ENCODE measurements at regions not wholly inside any gene's neighbourhood (a gene's known extent, or its start where the extent isn't known, plus 50 kb on each side); places are given as distances from the start of the nearest gene placed in this dataset.

GRCh38 chr10:130807721-130808120, 503.8 kb downstream of the TCERG1L start (continued):
- TF ChIP-seq ZNF462 (CRISPR knock-in tag; IDR thresholded peaks at IDR 0.05) (no peak), ZNF114 (CRISPR knock-in tag; IDR thresholded peaks at IDR 0.05) (no peak), NANOG (IDR thresholded peaks at IDR 0.05; ENCODE audit: borderline replicate concordance) (no peak)

- no peak for TF ChIP-seq ZNF114 (CRISPR knock-in tag; IDR thresholded peaks at IDR 0.05)
- no peak overlapping the region for H3K27ac ChIP-seq (ENCODE audit: low read depth)
- Mint-ChIP-seq H3K27me3 (ENCODE audit: insufficient read depth, low read depth, poor library complexity) (peaks cover 4% of the 10 kb centered on the region), H3K9me3 (peaks cover 89% of the 10 kb centered on the region), H3K36me3 (ENCODE audit: low read depth) (peaks cover 6% of the 10 kb centered on the region; the same call in 2 of the 3 replicates), H3K4me1 (peaks cover 8% of the 10 kb centered on the region; the same call in 2 of the 3 replicates), H3K27ac (no peak overlapping the region), H3K4me3 (no peak overlapping the region)
- no peaks in the 10 kb centered on the region for H3K27me3 ChIP-seq (ENCODE audit: insufficient read depth)
- no peak overlapping the region for H3K4me3 ChIP-seq
- no peaks in the 10 kb centered on the region for H4K20me1 ChIP-seq (replicated peaks; ENCODE audit: insufficient read depth)
- H2AFZ ChIP-seq: no peak overlapping the region
- peaks cover 3% of the 10 kb centered on the region; the same call in 1 of the 2 replicates for H3K36me3 ChIP-seq (ENCODE audit: insufficient read depth)
- ATAC-seq (no peak), DNase-seq (ENCODE audit: low spot score) (no peak)
- H3F3A ChIP-seq (replicated peaks; ENCODE audit: low read depth): no peaks in the 10 kb centered on the region
- H3K79me2 ChIP-seq (replicated peaks; ENCODE audit: insufficient read depth): no peaks in the 10 kb centered on the region
- no peak overlapping the region for H3K4me2 ChIP-seq
- no peaks in the 10 kb centered on the region for H3K4me1 ChIP-seq (ENCODE audit: insufficient read depth)
- H3K9me2 ChIP-seq (ENCODE audit: insufficient read depth): no peaks in the 10 kb centered on the region
Measured at GRCh38 chr10:130808243-130808642, 503.3 kb downstream of the TCERG1L start.

GRCh38 chr10:130808686-130809085, 502.8 kb downstream of the TCERG1L start:
- H2AFZ ChIP-seq: no peak overlapping the region
- DNase-seq (ENCODE audit: low spot score) (no peak), ATAC-seq (no peak)
- no peaks in the 10 kb centered on the region for H3F3A ChIP-seq (replicated peaks; ENCODE audit: low read depth)
- H4K20me1 ChIP-seq (replicated peaks; ENCODE audit: insufficient read depth): no peaks in the 10 kb centered on the region
- H3K4me3 Mint-ChIP-seq: no peak overlapping the region
- H3K27me3 Mint-ChIP-seq (ENCODE audit: insufficient read depth, low read depth, poor library complexity): peaks cover 4% of the 10 kb centered on the region
- H3K36me3 Mint-ChIP-seq (ENCODE audit: low read depth): peaks cover 6% of the 10 kb centered on the region; the same call in 2 of the 3 replicates
- H3K4me1 ChIP-seq (ENCODE audit: insufficient read depth): no peaks in the 10 kb centered on the region
- peaks cover 12% of the 10 kb centered on the region; the same call in 2 of the 3 replicates for H3K4me1 Mint-ChIP-seq
- no peaks in the 10 kb centered on the region for H3K27me3 ChIP-seq (ENCODE audit: insufficient read depth)
- no peak overlapping the region for H3K4me3 ChIP-seq
- H3K9me3 Mint-ChIP-seq: peaks cover 89% of the 10 kb centered on the region
- no peaks in the 10 kb centered on the region for H3K9me2 ChIP-seq (ENCODE audit: insufficient read depth)
- H3K27ac ChIP-seq (ENCODE audit: low read depth): no peak overlapping the region
- H3K27ac Mint-ChIP-seq: no peak overlapping the region
- no peak overlapping the region for H3K4me2 ChIP-seq
- H3K79me2 ChIP-seq (replicated peaks; ENCODE audit: insufficient read depth): no peaks in the 10 kb centered on the region
- H3K36me3 ChIP-seq (ENCODE audit: insufficient read depth): peaks cover 3% of the 10 kb centered on the region; the same call in 1 of the 2 replicates
- TF ChIP-seq ZNF462 (CRISPR knock-in tag; IDR thresholded peaks at IDR 0.05) (no peak), ZNF114 (CRISPR knock-in tag; IDR thresholded peaks at IDR 0.05) (no peak), STAT1 (IDR thresholded peaks at IDR 0.05; ENCODE audit: unreplicated experiment) (no peak), POLR2AphosphoS5 (IDR thresholded peaks at IDR 0.05; ENCODE audit: low read depth) (no peak)

Data from GM23338 (cell line).